Calu3 (cell line): ENCODE measurements at regions not wholly inside any gene's neighbourhood (a gene's known extent, or its start where the extent isn't known, plus 50 kb on each side); places are given as distances from the start of the nearest gene placed in this dataset.

Experiments used
- BruUV-seq: library from RNA; stranded (reverse); fragments of 400-500 nt; replicated peaks from 2 replicates; lab custom pipeline; 2021; lab: Mats Ljungman, UMichigan
- CTCF ChIA-PET: fragments of 300-600 bp; sonication (Branson Sonifier 250); formaldehyde crosslinking; loops from one replicate; lab custom pipeline; 2022; ENCODE audit warnings: antibody characterized with exemption; lab: Charles Lee
- DNase-seq: peaks from one replicate; pipeline ENCODE4 v3.0.0; 2022
- H3K27ac Mint-ChIP-seq: one replicate; pipeline ENCODE4 v1.8.0; 2022; ENCODE audit warnings: mixed read lengths; ENCODE audit not compliant: unreplicated experiment
- H3K27me3 Mint-ChIP-seq: one replicate; pipeline ENCODE4 v1.8.0; 2022; ENCODE audit warnings: mixed read lengths; ENCODE audit not compliant: unreplicated experiment
- H3K36me3 Mint-ChIP-seq: one replicate; pipeline ENCODE4 v1.8.0; 2022; ENCODE audit warnings: mild to moderate bottlenecking, moderate library complexity, mixed read lengths; ENCODE audit not compliant: insufficient read depth, unreplicated experiment
- H3K4me1 Mint-ChIP-seq: one replicate; pipeline ENCODE4 v1.8.0; 2022; ENCODE audit warnings: mild to moderate bottlenecking, low read depth, mixed read lengths; ENCODE audit not compliant: unreplicated experiment
- H3K4me3 Mint-ChIP-seq: one replicate; pipeline ENCODE4 v1.8.0; 2022; ENCODE audit warnings: mild to moderate bottlenecking, low read depth, moderate library complexity, mixed read lengths; ENCODE audit not compliant: unreplicated experiment
- H3K9me3 Mint-ChIP-seq: one replicate; pipeline ENCODE4 v1.8.0; 2022; ENCODE audit warnings: low read depth, mixed read lengths; ENCODE audit not compliant: unreplicated experiment
- CTCF ChIP-seq: fragments of 200-600 bp; IDR thresholded peaks from one replicate; pipeline ENCODE4 v1.8.0; 2022; ENCODE audit warnings: antibody characterized with exemption; ENCODE audit not compliant: unreplicated experiment
- intact Hi-C: fragments of 100-400 bp; cut with micrococcal nuclease; formaldehyde crosslinking; loops from one replicate; pipeline ENCODE4 v1.10.0; 2022; ENCODE audit not compliant: unreplicated experiment

GRCh38 chr13:90455067-90455466 is 892.4 kb upstream of the MIR17HG start:
- Mint-ChIP-seq H3K36me3 (no peaks in the 10 kb centered on the region), H3K4me1 (no peaks in the 10 kb centered on the region), H3K9me3 (no peaks in the 10 kb centered on the region), H3K4me3 (no peak overlapping the region), H3K27ac (no peak overlapping the region), H3K27me3 (no peaks in the 10 kb centered on the region)
- no peak for TF ChIP-seq CTCF
- DNase-seq: no peak
- intact Hi-C loops: no loop called here
- BruUV-seq: no TSS peak
- CTCF ChIA-PET: interaction anchor here (1.1 kb wide), 1 partner anchor 412 kb away, joined by 5 read pairs; no protein-coding TSS in a partner anchor

- no peak for TF ChIP-seq CTCF
- Mint-ChIP-seq H3K4me3 (no peak overlapping the region), H3K9me3 (no peaks in the 10 kb centered on the region), H3K36me3 (no peaks in the 10 kb centered on the region), H3K27ac (no peak overlapping the region), H3K4me1 (no peaks in the 10 kb centered on the region), H3K27me3 (no peaks in the 10 kb centered on the region)
- CTCF ChIA-PET: interaction anchor here (1.1 kb wide), 1 partner anchor 411 kb away, joined by 5 read pairs; no protein-coding TSS in a partner anchor
- intact Hi-C loops: loop anchor here (2.0 kb wide), 1 partner anchor 411 kb away; no protein-coding TSS in a partner anchor
- BruUV-seq: no TSS peak
- no peak for DNase-seq
These were observed 891.7 kb upstream of the MIR17HG start for GRCh38 chr13:90455823-90456222.

- BruUV-seq: no TSS peak
- Mint-ChIP-seq H3K9me3 (no peaks in the 10 kb centered on the region), H3K36me3 (no peaks in the 10 kb centered on the region), H3K4me1 (no peaks in the 10 kb centered on the region), H3K27me3 (no peaks in the 10 kb centered on the region), H3K27ac (no peak overlapping the region), H3K4me3 (no peak overlapping the region)
- intact Hi-C loops: no loop called here
- DNase-seq: no peak
- CTCF ChIA-PET: no interaction called here
- no peak for TF ChIP-seq CTCF
These were observed 886.1 kb upstream of the MIR17HG start for GRCh38 chr13:90461398-90461797.

GRCh38 chr13:90477216-90477615 is 870.3 kb upstream of the MIR17HG start:
- CTCF ChIA-PET: no interaction called here
- no peaks in the 10 kb centered on the region for H3K9me3 Mint-ChIP-seq
- no peaks in the 10 kb centered on the region for H3K27me3 Mint-ChIP-seq
- no peak overlapping the region for H3K27ac Mint-ChIP-seq
- H3K36me3 Mint-ChIP-seq: no peaks in the 10 kb centered on the region
- intact Hi-C loops: no loop called here
- no peak overlapping the region for H3K4me3 Mint-ChIP-seq
- DNase-seq: no peak
- H3K4me1 Mint-ChIP-seq: no peaks in the 10 kb centered on the region
- TF ChIP-seq CTCF: no peak
- BruUV-seq: no TSS peak
